Heart left ventricle (tissue), 13 donors: ENCODE measurements at regions not wholly inside any gene's neighbourhood (a gene's known extent, or its start where the extent isn't known, plus 50 kb on each side); places are given as distances from the start of the nearest gene placed in this dataset.

ENCODE experiments used
- POLR2A ChIP-seq, 2 donors: fragments of 450-650 bp; IDR thresholded peaks; one replicate each; pipeline ENCODE4 v1.6.1; 2017; ENCODE audit warnings: antibody characterized with exemption in 2 of 2, mild to moderate bottlenecking in 2 of 2, moderate library complexity in 2 of 2
- TF ChIP-seq, protein P1 (sequence below), 12 donors: fragments of 200-600 bp; sonication (generic) in 4 of 12; IDR thresholded peaks; one replicate each; pipeline versions ENCODE4 v1.5.0 to v1.8.0; 2018 to 2022; ENCODE audit warnings: antibody characterized with exemption in 12 of 12, mild to moderate bottlenecking in 5 of 12
- donor health status: ischemic (EF 13 %, LVEDD 7.1; RV severe dilation, severe dysfunction).
- donor health status: DM: no; HTN: yes; CAD: no.
- donor health status: DM: no; HTN: no; CAD: no.
- donor health status: ischemic (EF 25% LVEDD 6.9; RV normal size, moderate dysfunction).
- donor health status: ischemic (EF 25% LVEDD 5.7; RV mildly dilated, moderate dysfunction).
- donor health status: ischemic (EF 35%, LVEDD 5.7; RV mildly dilated, moderate dysfunction).
- donor health status: nonischemic (EF 11% LVEDD 7.7; RV severe dilation, severe dysfunction).
- donor health status: DM: yes; HTN: yes; CAD: no.
- donor health status: PGD.
- donor health status: ischemic (EF 29% LVEDD 5.4; RV normal size, mild dysfunction).
- donor health status: nonischemic (EF 23%, LVEDD 6.1; RV moderate dilation, normal function).

DNA sequence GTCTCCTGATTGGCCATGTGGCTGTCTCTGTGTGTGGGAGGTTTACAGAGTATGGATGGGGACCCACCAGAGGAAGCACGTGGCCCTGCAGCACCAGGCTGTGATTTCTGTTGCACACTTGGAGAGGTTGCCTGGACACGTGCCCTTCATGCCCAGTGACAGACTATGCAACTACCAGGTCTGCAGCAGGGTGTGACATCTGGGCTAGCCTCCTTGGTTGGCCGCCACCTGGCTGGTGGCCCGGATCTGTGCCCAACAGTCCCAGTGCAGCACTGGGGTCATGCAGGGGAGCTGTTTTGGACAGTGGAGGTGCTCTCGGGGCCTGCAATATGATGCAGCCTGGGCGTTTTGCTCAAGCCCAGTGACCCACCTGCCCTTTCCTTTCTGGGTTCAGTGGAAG lies 212.5 kb downstream of the UBE3A start:
- TF ChIP-seq, protein P1, sequence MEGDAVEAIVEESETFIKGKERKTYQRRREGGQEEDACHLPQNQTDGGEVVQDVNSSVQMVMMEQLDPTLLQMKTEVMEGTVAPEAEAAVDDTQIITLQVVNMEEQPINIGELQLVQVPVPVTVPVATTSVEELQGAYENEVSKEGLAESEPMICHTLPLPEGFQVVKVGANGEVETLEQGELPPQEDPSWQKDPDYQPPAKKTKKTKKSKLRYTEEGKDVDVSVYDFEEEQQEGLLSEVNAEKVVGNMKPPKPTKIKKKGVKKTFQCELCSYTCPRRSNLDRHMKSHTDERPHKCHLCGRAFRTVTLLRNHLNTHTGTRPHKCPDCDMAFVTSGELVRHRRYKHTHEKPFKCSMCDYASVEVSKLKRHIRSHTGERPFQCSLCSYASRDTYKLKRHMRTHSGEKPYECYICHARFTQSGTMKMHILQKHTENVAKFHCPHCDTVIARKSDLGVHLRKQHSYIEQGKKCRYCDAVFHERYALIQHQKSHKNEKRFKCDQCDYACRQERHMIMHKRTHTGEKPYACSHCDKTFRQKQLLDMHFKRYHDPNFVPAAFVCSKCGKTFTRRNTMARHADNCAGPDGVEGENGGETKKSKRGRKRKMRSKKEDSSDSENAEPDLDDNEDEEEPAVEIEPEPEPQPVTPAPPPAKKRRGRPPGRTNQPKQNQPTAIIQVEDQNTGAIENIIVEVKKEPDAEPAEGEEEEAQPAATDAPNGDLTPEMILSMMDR (IDR thresholded peaks at IDR 0.05), result no peak
- no peak for TF ChIP-seq POLR2A (IDR thresholded peaks at IDR 0.05)
